HCT116 (cell line): ENCODE measurements at regions not wholly inside any gene's neighbourhood (a gene's known extent, or its start where the extent isn't known, plus 50 kb on each side); places are given as distances from the start of the nearest gene placed in this dataset.

ENCODE experiments used
- ATAC-seq: fragments of 200-7000 bp; cut with Tn5 transposase; 2 replicates; pipeline ENCODE4 v1.9.1; 2020; ENCODE audit warnings: mild to moderate bottlenecking, moderate library complexity
- BruUV-seq: library from RNA; stranded (reverse); fragments of 400-500 nt; replicated peaks from 2 replicates; lab custom pipeline; 2021; lab: Mats Ljungman, UMichigan
- CTCF ChIA-PET: fragments of 300-600 bp; sonication (Branson Sonifier 250); formaldehyde crosslinking; loops from one replicate; lab custom pipeline; 2021; ENCODE audit warnings: antibody characterized with exemption; lab: Charles Lee
- POLR2A ChIA-PET: fragments of 300-600, 350-600 bp; sonication (Branson Sonifier 250); formaldehyde crosslinking; loops from one replicate; lab custom pipeline; 2021; ENCODE audit warnings: antibody characterized with exemption; lab: Charles Lee
- RAD21 ChIA-PET, 2 experiments: fragments of 300-600 bp; sonication (Branson Sonifier 250); formaldehyde crosslinking; loops; one replicate each; lab custom pipeline; 2023; ENCODE audit warnings: low total read pairs in 2 of 2; ENCODE audit not compliant: uncharacterized antibody in 2 of 2, unreplicated experiment in 2 of 2, low non-redundant PET in 1 of 2; lab: Charles Lee
- DNase-seq: peaks from one replicate; pipeline ENCODE4 v3.0.0-alpha.2; 2010; ENCODE audit warnings: low read depth, low spot score
- H2AFZ ChIP-seq: fragments of 200-600 bp; shearing (Covaris generic), sonication (generic); 2 replicates; pipeline ENCODE4 v1.6.1; 2017; ENCODE audit warnings: low read depth, mixed run types, mixed read lengths, antibody characterized with exemption, low read length; ENCODE audit not compliant: poor library complexity, severe bottlenecking
- H3K27ac ChIP-seq: 2 replicates; pipeline ENCODE4 v1.5.1; 2012; ENCODE audit warnings: low read depth, low read length
- H3K27me3 ChIP-seq: fragments of 200-600 bp; sonication (generic); 2 replicates; pipeline ENCODE4 v1.6.1; 2016; ENCODE audit warnings: mixed run types, low read length, mixed read lengths; ENCODE audit not compliant: insufficient read depth
- H3K36me3 ChIP-seq, 2 experiments: fragments of 200-500 bp in 1 of 2; fragments of 200-600 bp in 1 of 2; sonication (Bioruptor generic) in 1 of 2; sonication (generic) in 1 of 2; 2 replicates each; pipeline versions ENCODE4 v1.5.1 to v1.6.1; 2014 to 2016; ENCODE audit warnings: low read length in 2 of 2, inconsistent platforms in 1 of 2, mixed read lengths in 1 of 2, mixed run types in 1 of 2; ENCODE audit not compliant: insufficient read depth in 2 of 2, control insufficient read depth in 1 of 2
- H3K4me1 ChIP-seq, 2 experiments: fragments of 200-600 bp in 1 of 2; sonication (generic) in 1 of 2; 2 replicates each; pipeline versions ENCODE4 v1.5.1 to v1.6.1; 2012 to 2017; ENCODE audit warnings: low read length in 2 of 2, inconsistent platforms in 1 of 2, mild to moderate bottlenecking in 1 of 2, mixed read lengths in 1 of 2, mixed run types in 1 of 2, moderate library complexity in 1 of 2; ENCODE audit not compliant: insufficient read depth in 2 of 2, control insufficient read depth in 1 of 2
- H3K4me2 ChIP-seq: fragments of 200-600 bp; sonication (generic); 2 replicates; pipeline ENCODE4 v1.6.1; 2017; ENCODE audit warnings: mixed run types, low read length, mixed read lengths
- H3K4me3 ChIP-seq, 2 experiments: fragments of 200-600 bp in 1 of 2; sonication (generic) in 1 of 2; replicated peaks in 1 of 2; 2 replicates each; pipeline ENCODE4 v1.5.1; 2011 to 2016; ENCODE audit warnings: low read length in 2 of 2, control low read depth in 1 of 2, low read depth in 1 of 2, mild to moderate bottlenecking in 1 of 2, mixed read lengths in 1 of 2, mixed run types in 1 of 2
- H3K79me2 ChIP-seq: fragments of 200-600 bp; sonication (generic); 2 replicates; pipeline ENCODE4 v1.6.1; 2017; ENCODE audit warnings: mild to moderate bottlenecking, mixed run types, low read length, moderate library complexity, mixed read lengths; ENCODE audit not compliant: insufficient read depth
- H3K9ac ChIP-seq: fragments of 200-600 bp; sonication (generic); 2 replicates; pipeline ENCODE4 v1.6.1; 2016; ENCODE audit warnings: low read length, mixed read lengths
- H3K9me2 ChIP-seq: fragments of 200-600 bp; sonication (generic), shearing (Covaris generic); 2 replicates; pipeline ENCODE4 v1.6.1; 2017; ENCODE audit warnings: mixed run types, mild to moderate bottlenecking, moderate library complexity; ENCODE audit not compliant: insufficient read depth
- H3K9me3 ChIP-seq, 2 experiments: fragments of 200-500 bp in 1 of 2; fragments of 200-600 bp in 1 of 2; sonication (Bioruptor generic) in 1 of 2; sonication (generic) in 1 of 2; 2 replicates each; pipeline ENCODE4 v1.6.1; 2014 to 2017; ENCODE audit warnings: low read length in 2 of 2, mixed read lengths in 2 of 2, inconsistent platforms in 1 of 2, low read depth in 1 of 2, mild to moderate bottlenecking in 1 of 2, mixed run types in 1 of 2, moderate library complexity in 1 of 2; ENCODE audit not compliant: control insufficient read depth in 1 of 2, insufficient read depth in 1 of 2
- H4K20me1 ChIP-seq: fragments of 200-600 bp; sonication (generic), shearing (Covaris generic); 2 replicates; pipeline ENCODE4 v1.6.1; 2017; ENCODE audit warnings: mixed run types, mild to moderate bottlenecking, moderate library complexity; ENCODE audit not compliant: insufficient read depth
- CBX3 ChIP-seq: IDR thresholded peaks from 2 replicates; pipeline ENCODE4 v1.6.1; 2012; ENCODE audit warnings: low read depth
- CEBPB ChIP-seq: IDR thresholded peaks from 2 replicates; pipeline ENCODE4 v1.6.1; 2012; ENCODE audit warnings: low read depth
- CTCF ChIP-seq, 3 experiments: fragments of 200-600 bp in 1 of 3; sonication (generic) in 1 of 3; IDR thresholded peaks in 2 of 3; conservative IDR thresholded peaks in 1 of 3; 2 replicates each; pipeline ENCODE4 v1.5.1; 2012 to 2017; ENCODE audit warnings: low read depth in 2 of 3, low read length in 2 of 3, antibody characterized with exemption in 1 of 3, borderline replicate concordance in 1 of 3, control low read depth in 1 of 3, mild to moderate bottlenecking in 1 of 3, mixed read lengths in 1 of 3, mixed run types in 1 of 3, moderate library complexity in 1 of 3; ENCODE audit not compliant: insufficient read depth in 1 of 3
- EGR1 ChIP-seq: IDR thresholded peaks from 2 replicates; pipeline ENCODE4 v1.6.1; 2012; ENCODE audit warnings: low read depth
- EZH2phosphoT487 ChIP-seq: fragments of 200-600 bp; IDR thresholded peaks from 2 replicates; pipeline ENCODE4 v1.6.1; 2018; ENCODE audit warnings: antibody characterized with exemption, borderline replicate concordance
- MAX ChIP-seq: IDR thresholded peaks from 2 replicates; pipeline ENCODE4 v1.6.1; 2012
- REST ChIP-seq: IDR thresholded peaks from 2 replicates; pipeline ENCODE4 v1.6.1; 2012; ENCODE audit warnings: low read depth
- SIN3A ChIP-seq: IDR thresholded peaks from 2 replicates; pipeline ENCODE4 v1.6.1; 2012; ENCODE audit warnings: low read depth
- SP1 ChIP-seq: IDR thresholded peaks from 2 replicates; pipeline ENCODE4 v1.6.1; 2012; ENCODE audit warnings: low read depth
- SRF ChIP-seq: IDR thresholded peaks from 2 replicates; pipeline ENCODE4 v1.6.1; 2012; ENCODE audit warnings: low read depth
- TCF7L2 ChIP-seq: IDR thresholded peaks from 2 replicates; pipeline ENCODE4 v1.7.0; 2011; ENCODE audit warnings: borderline replicate concordance, inconsistent platforms; ENCODE audit not compliant: insufficient read depth, insufficient read length; ENCODE audit errors: extremely low read depth
- YY1 ChIP-seq: IDR thresholded peaks from 2 replicates; pipeline ENCODE4 v1.6.1; 2011; ENCODE audit warnings: low read length, low read depth, moderate library complexity, mild to moderate bottlenecking; ENCODE audit not compliant: insufficient replicate concordance; ENCODE audit errors: extremely low read depth
- ZBTB33 ChIP-seq: IDR thresholded peaks from 2 replicates; pipeline ENCODE4 v1.6.1; 2011; ENCODE audit warnings: mild to moderate bottlenecking, low read length, moderate library complexity; ENCODE audit not compliant: insufficient replicate concordance; ENCODE audit errors: extremely low read depth
- ZNF274 ChIP-seq: fragments of 200-500 bp; sonication (Bioruptor generic); IDR thresholded peaks from 2 replicates; pipeline ENCODE4 v1.6.1; 2014; ENCODE audit warnings: mild to moderate bottlenecking, low read depth, low read length, inconsistent platforms
- intact Hi-C: fragments of 100-400 bp; cut with micrococcal nuclease; formaldehyde crosslinking; loops from 2 replicates; pipeline ENCODE4 v1.10.0; 2022

GRCh38 chr1:199396456-199396855, 631.1 kb upstream of the NR5A2 start:
- Histone ChIP-seq H3K79me2 (no peaks in the 10 kb centered on the region), H3K9me3 (no peaks in the 10 kb centered on the region), H3K27me3 (no peaks in the 10 kb centered on the region), H4K20me1 (no peaks in the 10 kb centered on the region), H3K27ac (no peak overlapping the region), H3K9ac (no peak overlapping the region), H3K36me3 (no peaks in the 10 kb centered on the region), H3K4me2 (no peak overlapping the region), H2AFZ (no peak overlapping the region), H3K4me3 (no peak overlapping the region), H3K9me2 (no peaks in the 10 kb centered on the region), H3K4me1 (no peaks in the 10 kb centered on the region)
- DNase-seq: no peak
- intact Hi-C loops: no loop called here
- ATAC-seq: no peak
- RAD21 ChIA-PET: no interaction called here
- BruUV-seq: no TSS peak
- CTCF ChIA-PET: no interaction called here
- POLR2A ChIA-PET: no interaction called here
- TF ChIP-seq YY1 (no peak), REST (no peak), CEBPB (no peak), EZH2phosphoT487 (no peak), ZBTB33 (no peak), SRF (no peak), CTCF (IDR thresholded peaks at IDR 0.05 in 2 of 3, conservative IDR thresholded peaks at IDR 0.05 in 1 of 3; ENCODE audit: borderline replicate concordance in 1 of 3, insufficient read depth in 1 of 3, low read depth in 2 of 3, low read length in 2 of 3) (no peak), SIN3A (no peak), SP1 (no peak), CBX3 (no peak), EGR1 (no peak), ZNF274 (no peak), TCF7L2 (no peak), MAX (no peak)
- TF ChIP-seq, all 23 proteins: peak for 0
